ENCODE measurements at regions not wholly inside any gene's neighbourhood (a gene's known extent, or its start where the extent isn't known, plus 50 kb on each side); places are given as distances from the start of the nearest gene placed in this dataset.
A peak's percentile ranks its signal among the peaks of the same experiment; 100 is the strongest.

- DNase-seq (no peak), ATAC-seq (ENCODE audit: low read depth in 2 of 2) (no peak)
- no peak overlapping the region for H3K27ac ChIP-seq (ENCODE audit: insufficient read depth, low read length, poor library complexity, severe bottlenecking)
- H3K9me3 ChIP-seq (ENCODE audit: control insufficient read depth in 2 of 2, low read length in 2 of 2) = no peaks in the 10 kb centered on the region
- no peak overlapping the region for H3K4me3 Mint-ChIP-seq
- H3K36me3 Mint-ChIP-seq = no peaks in the 10 kb centered on the region
- H3K9me3 Mint-ChIP-seq = peaks cover 0 to 7% (median 5%) of the 10 kb centered on the region in 7 donors
- H3K27ac Mint-ChIP-seq = no peak overlapping the region
- H3K4me1 Mint-ChIP-seq = no peaks in the 10 kb centered on the region
- peaks cover 11% of the 10 kb centered on the region for H3K27me3 Mint-ChIP-seq
- H3K27me3 ChIP-seq (ENCODE audit: control insufficient read depth, insufficient read depth, low read length) = no peaks in the 10 kb centered on the region
- no peaks in the 10 kb centered on the region for H3K4me1 ChIP-seq (ENCODE audit: control insufficient read depth, insufficient read depth, low read length, poor library complexity, severe bottlenecking)
- no peak overlapping the region for H3K4me3 ChIP-seq (ENCODE audit: low read depth, low read length)
- no peaks in the 10 kb centered on the region for H3K36me3 ChIP-seq (ENCODE audit: control insufficient read depth, insufficient read depth, low read length)
Measured at GRCh38 chr1:34549199-34549598, 205.6 kb upstream of the GJB5 start.

- DNase-seq = no peak
- ATAC-seq (ENCODE audit: low read depth in 2 of 2) = no peak
- Histone ChIP-seq H3K27me3 (ENCODE audit: control insufficient read depth, insufficient read depth, low read length) (peaks cover 2% of the 10 kb centered on the region), H3K36me3 (ENCODE audit: control insufficient read depth, insufficient read depth, low read length) (no peaks in the 10 kb centered on the region), H3K4me3 (ENCODE audit: low read depth, low read length) (no peak overlapping the region), H3K27ac (ENCODE audit: insufficient read depth, low read length, poor library complexity, severe bottlenecking) (no peak overlapping the region), H3K9me3 (ENCODE audit: control insufficient read depth in 2 of 2, low read length in 2 of 2) (no peaks in the 10 kb centered on the region), H3K4me1 (ENCODE audit: control insufficient read depth, insufficient read depth, low read length, poor library complexity, severe bottlenecking) (no peaks in the 10 kb centered on the region)
- Mint-ChIP-seq H3K36me3 (no peaks in the 10 kb centered on the region), H3K27ac (no peak overlapping the region), H3K9me3 (peaks cover 0 to 4% (median 2%) of the 10 kb centered on the region in 7 donors), H3K4me1 (no peaks in the 10 kb centered on the region), H3K27me3 (peaks cover 16% of the 10 kb centered on the region), H3K4me3 (no peak overlapping the region)
Measured at GRCh38 chr1:34578306-34578705, 176.5 kb upstream of the GJB5 start.

- no peak overlapping the region for H3K27ac Mint-ChIP-seq
- peaks cover 0 to 4% (median 0%) of the 10 kb centered on the region in 7 donors for H3K9me3 Mint-ChIP-seq
Measured at GRCh38 chr1:34582356-34582755, 172.5 kb upstream of the GJB5 start.

DNA sequence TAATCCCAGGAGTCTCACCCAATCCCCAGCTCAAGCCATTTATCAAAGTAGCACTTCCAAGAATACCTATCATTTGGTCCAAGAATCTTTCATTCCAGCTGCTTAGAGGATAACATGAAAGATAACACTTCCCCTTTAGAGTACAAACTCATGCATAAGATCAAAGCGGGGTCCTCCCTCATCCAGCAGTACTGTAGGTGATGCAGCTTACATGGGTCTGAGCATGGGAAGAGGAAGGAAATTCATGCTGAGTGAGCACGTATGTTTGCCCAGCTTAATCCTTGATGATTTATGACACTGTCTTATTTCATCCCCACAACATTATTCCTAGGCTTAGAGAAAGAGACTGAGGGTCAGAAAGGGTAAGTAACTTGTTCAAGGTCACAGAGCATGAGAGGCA, 167.1 kb upstream of the GJB5 start:
- no peak for ATAC-seq (ENCODE audit: low read depth in 2 of 2)
- no peak overlapping the region for H3K27ac ChIP-seq (ENCODE audit: insufficient read depth, low read length, poor library complexity, severe bottlenecking)
- H3K4me1 Mint-ChIP-seq = no peaks in the 10 kb centered on the region
- H3K4me3 Mint-ChIP-seq = no peak overlapping the region
- H3K9me3 ChIP-seq (ENCODE audit: control insufficient read depth in 2 of 2, low read length in 2 of 2) = no peaks in the 10 kb centered on the region
- peaks cover 6% of the 10 kb centered on the region for H3K27me3 Mint-ChIP-seq
- DNase-seq = no peak
- no peaks in the 10 kb centered on the region for H3K36me3 ChIP-seq (ENCODE audit: control insufficient read depth, insufficient read depth, low read length)
- H3K27ac Mint-ChIP-seq = no peak overlapping the region
- H3K4me3 ChIP-seq (ENCODE audit: low read depth, low read length) = no peak overlapping the region
- no peaks in the 10 kb centered on the region for H3K4me1 ChIP-seq (ENCODE audit: control insufficient read depth, insufficient read depth, low read length, poor library complexity, severe bottlenecking)
- H3K27me3 ChIP-seq (ENCODE audit: control insufficient read depth, insufficient read depth, low read length) = peaks cover 2% of the 10 kb centered on the region
- H3K36me3 Mint-ChIP-seq = no peaks in the 10 kb centered on the region
- H3K9me3 Mint-ChIP-seq = no peaks in the 10 kb centered on the region

More at GRCh38 chr1:34582356-34582755, 172.5 kb upstream of the GJB5 start:
- no peaks in the 10 kb centered on the region for H3K4me1 ChIP-seq (ENCODE audit: control insufficient read depth, insufficient read depth, low read length, poor library complexity, severe bottlenecking)
- no peak overlapping the region for H3K27ac ChIP-seq (ENCODE audit: insufficient read depth, low read length, poor library complexity, severe bottlenecking)
- no peaks in the 10 kb centered on the region for H3K9me3 ChIP-seq (ENCODE audit: control insufficient read depth in 2 of 2, low read length in 2 of 2)
- no peaks in the 10 kb centered on the region for H3K36me3 ChIP-seq (ENCODE audit: control insufficient read depth, insufficient read depth, low read length)
- DNase-seq (no peak), ATAC-seq (ENCODE audit: low read depth in 2 of 2) (no peak)
- no peaks in the 10 kb centered on the region for H3K36me3 Mint-ChIP-seq
- no peak overlapping the region for H3K4me3 Mint-ChIP-seq
- H3K4me3 ChIP-seq (ENCODE audit: low read depth, low read length) = no peak overlapping the region
- peaks cover 22% of the 10 kb centered on the region for H3K27me3 Mint-ChIP-seq
- peaks cover 2% of the 10 kb centered on the region for H3K27me3 ChIP-seq (ENCODE audit: control insufficient read depth, insufficient read depth, low read length)
- H3K4me1 Mint-ChIP-seq = no peaks in the 10 kb centered on the region

DNA sequence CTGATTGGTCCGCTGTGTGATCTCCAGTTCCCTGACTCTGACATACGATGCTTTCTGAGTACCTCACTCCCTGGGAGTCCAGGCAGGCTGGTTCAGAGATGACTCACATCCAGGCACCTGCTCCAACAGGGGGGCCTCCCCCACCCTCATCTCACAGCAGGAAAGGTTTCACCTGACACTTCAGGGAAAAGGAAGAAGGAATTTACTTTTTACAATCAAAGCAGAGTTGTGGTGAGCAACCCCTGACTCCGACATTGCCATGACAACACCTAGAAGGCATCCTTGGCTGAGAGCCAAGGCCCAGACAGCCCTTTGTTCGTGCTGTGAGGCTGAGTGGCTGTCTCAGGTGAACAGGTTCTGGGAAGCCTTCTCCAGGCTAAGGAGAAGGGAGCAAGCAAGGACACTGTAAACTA, 164.6 kb upstream of the GJB5 start:
- Histone ChIP-seq H3K27me3 (ENCODE audit: control insufficient read depth, insufficient read depth, low read length) (no peaks in the 10 kb centered on the region), H3K27ac (ENCODE audit: insufficient read depth, low read length, poor library complexity, severe bottlenecking) (no peak overlapping the region), H3K4me3 (ENCODE audit: low read depth, low read length) (no peak overlapping the region), H3K9me3 (ENCODE audit: control insufficient read depth in 2 of 2, low read length in 2 of 2) (no peaks in the 10 kb centered on the region), H3K36me3 (ENCODE audit: control insufficient read depth, insufficient read depth, low read length) (no peaks in the 10 kb centered on the region), H3K4me1 (ENCODE audit: control insufficient read depth, insufficient read depth, low read length, poor library complexity, severe bottlenecking) (no peaks in the 10 kb centered on the region)
- H3K27me3 Mint-ChIP-seq = no peaks in the 10 kb centered on the region
- H3K27ac Mint-ChIP-seq = no peak overlapping the region
- no peaks in the 10 kb centered on the region for H3K4me1 Mint-ChIP-seq
- no peaks in the 10 kb centered on the region for H3K36me3 Mint-ChIP-seq
- no peaks in the 10 kb centered on the region for H3K9me3 Mint-ChIP-seq
- DNase-seq (no peak), ATAC-seq (ENCODE audit: low read depth in 2 of 2) (no peak)
- no peak overlapping the region for H3K4me3 Mint-ChIP-seq

DNA sequence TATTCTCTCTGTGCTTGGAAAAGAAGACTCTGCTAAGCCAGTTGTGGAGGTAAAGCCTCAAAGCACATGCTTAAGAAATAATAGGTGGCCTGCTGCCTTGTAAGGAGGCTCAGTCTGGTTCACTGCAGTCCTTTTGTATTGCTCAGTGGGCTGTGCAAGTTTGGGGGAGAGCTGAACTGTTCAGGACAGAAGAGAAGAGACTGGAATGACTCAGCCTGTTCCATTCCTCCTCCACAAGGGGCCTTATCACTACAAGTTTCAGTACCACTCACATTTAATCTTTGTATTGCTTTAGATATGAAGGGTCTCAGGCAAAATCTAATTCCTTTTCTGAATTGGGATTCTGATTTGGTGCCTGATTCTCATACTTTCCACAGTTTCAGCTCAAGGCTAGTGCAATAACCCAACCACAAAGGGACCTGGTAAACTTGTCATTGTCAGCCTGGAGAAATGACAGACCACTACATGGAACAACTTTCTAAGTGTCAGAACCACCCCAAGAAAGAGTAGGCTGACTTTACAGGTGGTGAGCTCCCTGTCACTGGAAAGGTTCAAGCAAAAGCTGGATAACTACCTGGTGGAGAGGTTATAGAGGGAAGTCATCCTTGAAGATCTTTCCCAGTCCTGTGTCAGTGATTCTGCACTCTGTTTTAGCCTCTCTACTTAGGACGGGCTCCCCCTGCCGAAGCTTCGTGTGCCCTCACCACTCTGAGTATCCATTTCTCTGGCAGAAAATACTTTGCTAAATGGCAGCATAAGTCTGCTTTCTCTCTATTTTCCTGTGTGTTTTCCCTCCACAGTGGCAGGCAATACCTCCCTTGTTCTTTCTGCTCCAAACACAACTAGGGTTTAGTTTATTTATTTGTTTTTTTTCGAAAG, 162.9 kb upstream of the GJB5 start:
- ATAC-seq (ENCODE audit: low read depth in 2 of 2) (no peak), DNase-seq (no peak)
- H3K27ac Mint-ChIP-seq = no peak overlapping the region
- no peaks in the 10 kb centered on the region for H3K4me1 ChIP-seq (ENCODE audit: control insufficient read depth, insufficient read depth, low read length, poor library complexity, severe bottlenecking)
- H3K36me3 ChIP-seq (ENCODE audit: control insufficient read depth, insufficient read depth, low read length) = no peaks in the 10 kb centered on the region
- no peaks in the 10 kb centered on the region for H3K9me3 Mint-ChIP-seq
- H3K27me3 ChIP-seq (ENCODE audit: control insufficient read depth, insufficient read depth, low read length) = no peaks in the 10 kb centered on the region
- no peaks in the 10 kb centered on the region for H3K4me1 Mint-ChIP-seq
- H3K36me3 Mint-ChIP-seq = no peaks in the 10 kb centered on the region
- H3K4me3 ChIP-seq (ENCODE audit: low read depth, low read length) = no peak overlapping the region
- H3K9me3 ChIP-seq (ENCODE audit: control insufficient read depth in 2 of 2, low read length in 2 of 2) = no peaks in the 10 kb centered on the region
- no peak overlapping the region for H3K27ac ChIP-seq (ENCODE audit: insufficient read depth, low read length, poor library complexity, severe bottlenecking)
- H3K4me3 Mint-ChIP-seq = no peak overlapping the region
- H3K27me3 Mint-ChIP-seq = no peaks in the 10 kb centered on the region

GRCh38 chr1:34597877-34598514, 156.9 kb upstream of the GJB5 start:
- no peaks in the 10 kb centered on the region for H3K27me3 Mint-ChIP-seq
- no peaks in the 10 kb centered on the region for H3K4me1 Mint-ChIP-seq
- no peaks in the 10 kb centered on the region for H3K36me3 Mint-ChIP-seq
- H3K27ac Mint-ChIP-seq = no peak overlapping the region
- no peak overlapping the region for H3K4me3 Mint-ChIP-seq
- Histone ChIP-seq H3K4me3 (ENCODE audit: low read depth, low read length) (no peak overlapping the region), H3K27me3 (ENCODE audit: control insufficient read depth, insufficient read depth, low read length) (no peaks in the 10 kb centered on the region), H3K4me1 (ENCODE audit: control insufficient read depth, insufficient read depth, low read length, poor library complexity, severe bottlenecking) (no peaks in the 10 kb centered on the region), H3K36me3 (ENCODE audit: control insufficient read depth, insufficient read depth, low read length) (no peaks in the 10 kb centered on the region), H3K9me3 (ENCODE audit: control insufficient read depth in 2 of 2, low read length in 2 of 2) (no peaks in the 10 kb centered on the region), H3K27ac (ENCODE audit: insufficient read depth, low read length, poor library complexity, severe bottlenecking) (no peak overlapping the region)
- no peak for ATAC-seq (ENCODE audit: low read depth in 2 of 2)
- peak in 2 of 3 donors; percentile 3 to 46 for DNase-seq
- H3K9me3 Mint-ChIP-seq = no peaks in the 10 kb centered on the region

DNA sequence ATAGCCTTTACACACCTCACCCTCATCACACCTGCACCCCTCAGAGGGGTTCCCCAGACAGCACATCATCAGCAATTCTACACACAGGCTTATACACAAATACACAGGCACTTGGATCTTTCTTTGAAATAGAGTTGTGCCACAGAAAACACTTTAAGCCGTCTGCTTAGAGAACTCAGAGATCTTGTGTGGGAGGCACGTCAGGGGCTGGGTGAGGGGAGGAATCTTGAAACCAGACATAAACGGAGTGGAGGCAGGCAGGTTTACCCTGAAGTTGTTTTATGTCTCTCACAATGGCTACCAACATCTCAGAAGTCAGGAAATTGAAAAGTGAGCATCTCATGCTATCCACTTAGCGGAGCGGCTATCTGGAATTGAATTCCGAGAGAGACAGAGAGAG, 151.9 kb upstream of the GJB5 start:
- no peaks in the 10 kb centered on the region for H3K36me3 Mint-ChIP-seq
- no peak overlapping the region for H3K4me3 Mint-ChIP-seq
- Histone ChIP-seq H3K4me1 (ENCODE audit: control insufficient read depth, insufficient read depth, low read length, poor library complexity, severe bottlenecking) (no peaks in the 10 kb centered on the region), H3K9me3 (ENCODE audit: control insufficient read depth in 2 of 2, low read length in 2 of 2) (no peaks in the 10 kb centered on the region), H3K36me3 (ENCODE audit: control insufficient read depth, insufficient read depth, low read length) (no peaks in the 10 kb centered on the region), H3K4me3 (ENCODE audit: low read depth, low read length) (no peak overlapping the region), H3K27me3 (ENCODE audit: control insufficient read depth, insufficient read depth, low read length) (no peaks in the 10 kb centered on the region), H3K27ac (ENCODE audit: insufficient read depth, low read length, poor library complexity, severe bottlenecking) (no peak overlapping the region)
- H3K27me3 Mint-ChIP-seq = peaks cover 5% of the 10 kb centered on the region
- peak overlapping the region in 1 of 3 donors; percentile 53 for H3K27ac Mint-ChIP-seq
- no peaks in the 10 kb centered on the region for H3K4me1 Mint-ChIP-seq
- DNase-seq (no peak), ATAC-seq (ENCODE audit: low read depth in 2 of 2) (no peak)
- no peaks in the 10 kb centered on the region for H3K9me3 Mint-ChIP-seq
